AG09309 (cell line): ENCODE measurements at regions not wholly inside any gene's neighbourhood (a gene's known extent, or its start where the extent isn't known, plus 50 kb on each side); places are given as distances from the start of the nearest gene placed in this dataset.
"Not testable (repeated sequence)": the region's sequence is repeated elsewhere in the genome, so short reads cannot be mapped to it uniquely, and the experiment has no call there.

ENCODE experiments used
- DNase-seq: peaks from one replicate; pipeline ENCODE4 v3.0.0-alpha.2; 2010; ENCODE audit warnings: low read depth
- H3K4me3 ChIP-seq: 2 replicates; pipeline ENCODE4 v1.5.1; 2011; ENCODE audit warnings: mild to moderate bottlenecking, low read depth, low read length, moderate library complexity; ENCODE audit not compliant: control insufficient read depth
- TF ChIP-seq, protein P1 (sequence below): IDR thresholded peaks from 2 replicates; pipeline ENCODE4 v1.5.1; 2011; ENCODE audit warnings: mild to moderate bottlenecking, low read depth, low read length, inconsistent platforms; ENCODE audit not compliant: insufficient read depth, control insufficient read depth; ENCODE audit errors: missing control alignments

DNA sequence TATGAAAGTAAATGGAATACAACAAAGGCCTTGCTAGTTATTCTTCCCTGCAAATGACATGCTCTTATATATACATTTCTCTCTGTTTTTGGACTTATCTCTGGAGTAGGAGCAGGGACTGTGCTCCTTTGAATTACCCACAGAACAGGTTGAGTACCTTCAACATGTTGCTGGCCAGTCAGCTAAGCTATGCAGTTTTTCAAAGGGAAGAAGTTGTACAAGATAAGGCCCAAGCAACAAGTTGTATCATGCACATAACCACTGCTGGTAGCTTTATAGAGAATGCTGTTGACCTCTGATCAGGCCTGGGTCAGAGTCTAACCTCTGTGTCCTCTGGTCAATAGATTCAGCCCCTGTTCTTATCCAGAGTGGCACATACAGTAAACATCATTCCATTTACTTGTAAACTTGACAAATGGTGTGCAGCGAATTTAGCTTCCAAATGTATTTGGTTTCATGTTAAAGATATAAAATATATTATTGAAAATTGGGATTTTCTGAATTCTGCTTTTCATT, 99.6 kb downstream of the C11orf87 start:
- TF ChIP-seq, protein P1, sequence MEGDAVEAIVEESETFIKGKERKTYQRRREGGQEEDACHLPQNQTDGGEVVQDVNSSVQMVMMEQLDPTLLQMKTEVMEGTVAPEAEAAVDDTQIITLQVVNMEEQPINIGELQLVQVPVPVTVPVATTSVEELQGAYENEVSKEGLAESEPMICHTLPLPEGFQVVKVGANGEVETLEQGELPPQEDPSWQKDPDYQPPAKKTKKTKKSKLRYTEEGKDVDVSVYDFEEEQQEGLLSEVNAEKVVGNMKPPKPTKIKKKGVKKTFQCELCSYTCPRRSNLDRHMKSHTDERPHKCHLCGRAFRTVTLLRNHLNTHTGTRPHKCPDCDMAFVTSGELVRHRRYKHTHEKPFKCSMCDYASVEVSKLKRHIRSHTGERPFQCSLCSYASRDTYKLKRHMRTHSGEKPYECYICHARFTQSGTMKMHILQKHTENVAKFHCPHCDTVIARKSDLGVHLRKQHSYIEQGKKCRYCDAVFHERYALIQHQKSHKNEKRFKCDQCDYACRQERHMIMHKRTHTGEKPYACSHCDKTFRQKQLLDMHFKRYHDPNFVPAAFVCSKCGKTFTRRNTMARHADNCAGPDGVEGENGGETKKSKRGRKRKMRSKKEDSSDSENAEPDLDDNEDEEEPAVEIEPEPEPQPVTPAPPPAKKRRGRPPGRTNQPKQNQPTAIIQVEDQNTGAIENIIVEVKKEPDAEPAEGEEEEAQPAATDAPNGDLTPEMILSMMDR: no peak
- no peak for DNase-seq
- H3K4me3 ChIP-seq: no peak overlapping the region

GRCh38 chr11:109522116-109522755, 100.2 kb downstream of the C11orf87 start:
- DNase-seq: no peak
- no peak overlapping the region for H3K4me3 ChIP-seq
- TF ChIP-seq, protein P1: no peak

GRCh38 chr11:109525636-109526035, 103.6 kb downstream of the C11orf87 start:
- not testable (repeated sequence) for H3K4me3 ChIP-seq, DNase-seq

GRCh38 chr11:109526061-109526460, 104.1 kb downstream of the C11orf87 start:
- TF ChIP-seq, protein P1: no peak
- no peak overlapping the region for H3K4me3 ChIP-seq
- DNase-seq: no peak

GRCh38 chr11:109526931-109527330, 104.9 kb downstream of the C11orf87 start:
- TF ChIP-seq, protein P1: no peak
- no peak for DNase-seq
- H3K4me3 ChIP-seq: no peak overlapping the region

GRCh38 chr11:109527496-109527895, 105.5 kb downstream of the C11orf87 start:
- TF ChIP-seq, protein P1: no peak
- H3K4me3 ChIP-seq: no peak overlapping the region
- peak; percentile 7 for DNase-seq

DNA sequence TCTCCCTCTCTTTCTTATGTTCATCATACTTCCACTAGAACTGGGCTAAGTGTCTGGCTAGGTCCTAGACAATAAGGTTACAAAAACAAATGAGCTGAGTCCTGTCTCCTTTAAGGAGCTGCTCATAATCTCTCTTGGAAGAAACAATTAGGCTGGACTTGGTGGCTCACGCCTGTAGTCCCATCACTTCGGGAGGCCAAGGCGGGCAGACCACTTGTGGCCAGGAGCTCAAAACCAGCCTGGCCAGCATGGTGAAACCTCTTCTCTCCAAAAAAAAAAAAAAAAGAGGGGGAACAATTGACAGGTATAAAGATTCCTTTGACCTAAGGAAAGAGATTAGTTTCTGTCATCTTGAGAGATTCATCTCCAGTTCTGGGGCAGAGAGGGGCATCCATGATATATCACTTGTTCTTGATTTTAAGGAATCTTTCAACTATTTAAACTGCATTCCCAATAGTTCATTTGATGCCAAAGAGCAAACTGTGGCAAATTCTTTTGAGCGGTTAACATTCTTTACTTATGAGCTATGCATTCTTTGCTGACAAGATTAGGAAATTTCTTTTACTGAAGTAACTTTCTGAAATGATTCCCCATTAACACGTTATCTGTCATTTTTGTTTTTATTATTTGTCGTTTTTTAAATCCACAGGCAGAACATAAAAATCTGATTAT, 125.5 kb downstream of the C11orf87 start:
- TF ChIP-seq, protein P1: no peak
- H3K4me3 ChIP-seq: no peak overlapping the region
- peak; percentile 71 for DNase-seq
